HT1080 (cell line): ENCODE measurements at regions not wholly inside any gene's neighbourhood (a gene's known extent, or its start where the extent isn't known, plus 50 kb on each side); places are given as distances from the start of the nearest gene placed in this dataset.
"Not testable (repeated sequence)": the region's sequence is repeated elsewhere in the genome, so short reads cannot be mapped to it uniquely, and the experiment has no call there.

Experiments used
- DNase-seq: peaks from one replicate; pipeline ENCODE4 v3.0.0-alpha.2; 2015; ENCODE audit warnings: low read depth

GRCh38 chr1:192905049-192905448 lies 96.2 kb downstream of the RGS2 start:
- DNase-seq, result no peak

- no peak for DNase-seq
Measured at GRCh38 chr1:192906334-192906733, 97.5 kb downstream of the RGS2 start.

GRCh38 chr1:192907545-192908243 lies 98.9 kb downstream of the RGS2 start:
- no peak for DNase-seq

- not testable (repeated sequence) for DNase-seq
Measured at GRCh38 chr1:192911896-192912656, 103.2 kb downstream of the RGS2 start.

GRCh38 chr1:192913683-192914082 lies 104.8 kb downstream of the RGS2 start:
- no peak for DNase-seq

- DNase-seq, result no peak
Measured at GRCh38 chr1:192914092-192914491, 105.3 kb downstream of the RGS2 start.

- DNase-seq, result no peak
Measured at GRCh38 chr1:192914696-192915095, 105.9 kb downstream of the RGS2 start.

GRCh38 chr1:192916021-192916420 lies 107.2 kb downstream of the RGS2 start:
- no peak for DNase-seq

- no peak for DNase-seq
Measured at GRCh38 chr1:192918259-192918658, 109.4 kb downstream of the RGS2 start.

- no peak for DNase-seq
Measured at GRCh38 chr1:192920412-192920811, 111.6 kb downstream of the RGS2 start.

GRCh38 chr1:192925609-192926008 lies 116.8 kb downstream of the RGS2 start:
- DNase-seq, result no peak

- no peak for DNase-seq
Measured at GRCh38 chr1:192926736-192927135, 117.9 kb downstream of the RGS2 start.

GRCh38 chr1:192927496-192927895 lies 118.7 kb downstream of the RGS2 start:
- DNase-seq, result no peak

- no peak for DNase-seq
Measured at GRCh38 chr1:192929597-192929996, 120.8 kb downstream of the RGS2 start.

- no peak for DNase-seq
Measured at GRCh38 chr1:192933744-192934143, 124.9 kb downstream of the RGS2 start.

GRCh38 chr1:192936313-192937018 lies 122.7 kb downstream of the UCHL5 start:
- DNase-seq, result no peak

GRCh38 chr1:192937128-192937527 lies 122.0 kb downstream of the UCHL5 start:
- DNase-seq, result no peak

- DNase-seq, result no peak
Measured at GRCh38 chr1:192939440-192939839, 119.7 kb downstream of the UCHL5 start.

GRCh38 chr1:192940658-192941057 lies 118.5 kb downstream of the UCHL5 start:
- no peak for DNase-seq

- DNase-seq, result no peak
Measured at GRCh38 chr1:192941722-192942411, 117.3 kb downstream of the UCHL5 start.

GRCh38 chr1:192943108-192943507 lies 116.1 kb downstream of the UCHL5 start:
- no peak for DNase-seq

GRCh38 chr1:192943522-192943921 lies 115.6 kb downstream of the UCHL5 start:
- no peak for DNase-seq
